CD4-positive, alpha-beta T cell treated with Interleukin-2 at 100 ng/mL for 4 hours (primary cell): ENCODE measurements at regions not wholly inside any gene's neighbourhood (a gene's known extent, or its start where the extent isn't known, plus 50 kb on each side); places are given as distances from the start of the nearest gene placed in this dataset.
"Not testable (repeated sequence)": the region's sequence is repeated elsewhere in the genome, so short reads cannot be mapped to it uniquely, and the experiment has no call there.

Experiments
- DNase-seq: peaks from one replicate; pipeline ENCODE4 v3.0.0-alpha.2; 2020; ENCODE audit warnings: low spot score

- DNase-seq, result no peak
These were observed 160.1 kb upstream of the DAP start for GRCh38 chr5:10921160-10921559.

- no peak for DNase-seq
These were observed 159.4 kb upstream of the DAP start for GRCh38 chr5:10920400-10920799.

- DNase-seq, result no peak
These were observed 153.9 kb upstream of the DAP start for GRCh38 chr5:10914741-10915480.

GRCh38 chr5:10913841-10914240, 152.8 kb upstream of the DAP start:
- DNase-seq, result no peak

- DNase-seq, result no peak
These were observed 152.3 kb upstream of the DAP start for GRCh38 chr5:10913181-10913810.

- no peak for DNase-seq
These were observed 151.4 kb upstream of the DAP start for GRCh38 chr5:10912435-10912834.

GRCh38 chr5:10910261-10910660, 149.2 kb upstream of the DAP start:
- no peak for DNase-seq

GRCh38 chr5:10904862-10905432, 143.9 kb upstream of the DAP start:
- DNase-seq, result no peak

- no peak for DNase-seq
These were observed 142.9 kb upstream of the DAP start for GRCh38 chr5:10903786-10904560.

GRCh38 chr5:10902145-10902544, 141.1 kb upstream of the DAP start:
- no peak for DNase-seq

- no peak for DNase-seq
These were observed 137.5 kb upstream of the DAP start for GRCh38 chr5:10898514-10898913.

GRCh38 chr5:10896016-10896415, 135.0 kb upstream of the DAP start:
- DNase-seq, result no peak

- no peak for DNase-seq
These were observed 133.5 kb upstream of the DAP start for GRCh38 chr5:10894445-10895054.

- DNase-seq, result no peak
These were observed 131.8 kb upstream of the DAP start for GRCh38 chr5:10892911-10893215.

- DNase-seq, result no peak
These were observed 131.3 kb upstream of the DAP start for GRCh38 chr5:10892147-10892910.

- DNase-seq, result no peak
These were observed 130.2 kb upstream of the DAP start for GRCh38 chr5:10891193-10891592.

GRCh38 chr5:10886497-10886896, 125.5 kb upstream of the DAP start:
- DNase-seq, result no peak

GRCh38 chr5:10885026-10885425, 124.0 kb upstream of the DAP start:
- no peak for DNase-seq

GRCh38 chr5:10883945-10884344, 122.9 kb upstream of the DAP start:
- not testable (repeated sequence) for DNase-seq

GRCh38 chr5:10880934-10881333, 119.9 kb upstream of the DAP start:
- DNase-seq, result no peak

- not testable (repeated sequence) for DNase-seq
These were observed 116.0 kb upstream of the DAP start for GRCh38 chr5:10876996-10877395.
